Endothelial cell of umbilical vein (primary cell): ENCODE measurements at regions not wholly inside any gene's neighbourhood (a gene's known extent, or its start where the extent isn't known, plus 50 kb on each side); places are given as distances from the start of the nearest gene placed in this dataset.

ENCODE experiments used
- BruUV-seq: library from RNA; stranded (reverse); fragments of 400-500 nt; replicated peaks from 2 replicates; lab custom pipeline; 2021; lab: Mats Ljungman, UMichigan
- CTCF ChIA-PET: fragments of 300-600, 350-600 bp; sonication (Branson Sonifier 250); formaldehyde crosslinking; loops from one replicate; lab custom pipeline; 2021; ENCODE audit warnings: antibody characterized with exemption, inconsistent platforms; lab: Charles Lee
- POLR2A ChIA-PET: fragments of 300-600, 350-600 bp; sonication (Branson Sonifier 250); formaldehyde crosslinking; loops from one replicate; lab custom pipeline; 2021; ENCODE audit warnings: antibody characterized with exemption, inconsistent platforms; lab: Charles Lee
- DNase-seq: peaks from one replicate; pipeline ENCODE4 v3.0.0-alpha.2; 2011; ENCODE audit warnings: low read depth, low spot score
- FAIRE-seq: peaks from 2 replicates; lab custom pipeline; 2011; peaks lifted over from hg19 to GRCh38; lab: Jason Lieb, UNC
- H2AFZ ChIP-seq: 2 replicates; pipeline ENCODE4 v1.6.0; 2012; ENCODE audit warnings: low read depth, low read length, control low read depth, inconsistent platforms
- H3K27ac ChIP-seq: 2 replicates; pipeline ENCODE4 v1.5.1; 2011; ENCODE audit warnings: low read depth, mild to moderate bottlenecking, control low read depth, low read length, moderate library complexity; ENCODE audit not compliant: insufficient read depth
- H3K27me3 ChIP-seq, 2 experiments: 2 replicates each; pipeline versions ENCODE4 v1.6.0 to v1.6.1; 2011; ENCODE audit warnings: low read length in 2 of 2, mixed read lengths in 1 of 2; ENCODE audit not compliant: control insufficient read depth in 2 of 2, insufficient read depth in 2 of 2
- H3K36me3 ChIP-seq, 2 experiments: 2 replicates in 1 of 2; 3 replicates in 1 of 2; pipeline ENCODE4 v1.5.1; 2011; ENCODE audit warnings: low read length in 2 of 2, mild to moderate bottlenecking in 1 of 2, moderate library complexity in 1 of 2; ENCODE audit not compliant: control insufficient read depth in 2 of 2, insufficient read depth in 2 of 2; ENCODE audit errors: extremely low read depth in 1 of 2
- H3K4me1 ChIP-seq: 3 replicates; pipeline ENCODE4 v1.5.1; 2011; ENCODE audit warnings: mild to moderate bottlenecking, low read length; ENCODE audit not compliant: control insufficient read depth, insufficient read depth; ENCODE audit errors: extremely low read depth
- H3K4me2 ChIP-seq: 2 replicates; pipeline ENCODE4 v1.6.1; 2011; ENCODE audit warnings: low read length, control low read depth, mixed read lengths; ENCODE audit not compliant: insufficient read depth
- H3K4me3 ChIP-seq, 3 experiments: fragments of 200-600 bp in 1 of 3; sonication (generic), shearing (Covaris generic) in 1 of 3; replicated peaks in 1 of 3; 2 replicates each; pipeline ENCODE4 v1.5.1; 2011 to 2016; ENCODE audit warnings: control low read depth in 3 of 3, low read length in 3 of 3, mild to moderate bottlenecking in 2 of 3, inconsistent platforms in 1 of 3, low read depth in 1 of 3, moderate library complexity in 1 of 3; ENCODE audit not compliant: insufficient read depth in 1 of 3
- H3K79me2 ChIP-seq: 2 replicates; pipeline ENCODE4 v1.6.0; 2012; ENCODE audit warnings: low read length, inconsistent platforms; ENCODE audit not compliant: control insufficient read depth, insufficient read depth
- H3K9ac ChIP-seq: replicated peaks from 2 replicates; pipeline ENCODE3; 2011; ENCODE audit warnings: low read length, control low read depth; ENCODE audit not compliant: insufficient read depth; ENCODE audit errors: extremely low read depth
- H3K9me1 ChIP-seq: replicated peaks from 3 replicates; pipeline ENCODE4 v1.6.0; 2011; ENCODE audit warnings: mild to moderate bottlenecking, low read length; ENCODE audit not compliant: control insufficient read depth, insufficient read depth; ENCODE audit errors: extremely low read depth
- H3K9me3 ChIP-seq: replicated peaks from 2 replicates; pipeline ENCODE4 v1.5.1; 2012; ENCODE audit warnings: low read length, inconsistent platforms; ENCODE audit not compliant: control insufficient read depth, insufficient read depth
- H4K20me1 ChIP-seq: replicated peaks from 2 replicates; pipeline ENCODE3; 2011; ENCODE audit warnings: mild to moderate bottlenecking, low read length; ENCODE audit not compliant: control insufficient read depth, insufficient read depth; ENCODE audit errors: extremely low read depth
- EZH2 ChIP-seq: IDR thresholded peaks from 2 replicates; pipeline ENCODE4 v1.6.1; 2012; ENCODE audit warnings: borderline replicate concordance, low read depth, mild to moderate bottlenecking, moderate library complexity, low read length, inconsistent platforms; ENCODE audit not compliant: severe bottlenecking
- FOS ChIP-seq: IDR thresholded peaks from 2 replicates; pipeline ENCODE4 v1.6.1; 2011; ENCODE audit warnings: mild to moderate bottlenecking, low read length, moderate library complexity, borderline replicate concordance; ENCODE audit not compliant: insufficient read depth
- GATA2 ChIP-seq: IDR thresholded peaks from 2 replicates; pipeline ENCODE4 v1.7.0; 2011; ENCODE audit warnings: low read depth, mild to moderate bottlenecking, moderate library complexity, mixed read lengths, low read length; ENCODE audit not compliant: insufficient read length, insufficient read depth
- JUN ChIP-seq: IDR thresholded peaks from 2 replicates; pipeline ENCODE4 v1.6.1; 2011; ENCODE audit warnings: borderline replicate concordance, low read depth; ENCODE audit not compliant: insufficient read length, insufficient read depth
- MYC ChIP-seq: IDR thresholded peaks from one replicate; pipeline ENCODE4 v1.6.1; 2011; ENCODE audit warnings: mild to moderate bottlenecking, low read depth, low read length
- POLR2AphosphoS5 ChIP-seq: IDR thresholded peaks from 2 replicates; pipeline ENCODE4 v1.6.1; 2012; ENCODE audit warnings: low read depth, mild to moderate bottlenecking, control low read depth, low read length, moderate library complexity; ENCODE audit not compliant: insufficient read depth
- dilution Hi-C: fragments of 300-500 bp; cut with MboI; formaldehyde crosslinking; loops from one replicate; pipeline ENCODE4 v1.15.0; 2019; ENCODE audit warnings: low sequenced_read_pairs; ENCODE audit not compliant: extremely low pct_ligation_motif_present
- intact Hi-C: fragments of 100-400 bp; cut with micrococcal nuclease; formaldehyde crosslinking; loops from one replicate; pipeline ENCODE4 v1.10.0; 2022
- TF ChIP-seq, protein P1 (sequence below), 2 donors: IDR thresholded peaks; 1 replicate in 1 of 2; 2 replicates in 1 of 2; pipeline ENCODE4 v1.5.1; 2011; ENCODE audit warnings: low read length in 2 of 2, mild to moderate bottlenecking in 2 of 2, moderate library complexity in 2 of 2, control low read depth in 1 of 2, inconsistent platforms in 1 of 2, low read depth in 1 of 2; ENCODE audit not compliant: insufficient read depth in 1 of 2; ENCODE audit errors: extremely low read depth in 1 of 2
- TF ChIP-seq, protein P2 (sequence below): IDR thresholded peaks from 2 replicates; pipeline ENCODE4 v1.6.1; 2011; ENCODE audit not compliant: insufficient read depth, insufficient read length

DNA sequence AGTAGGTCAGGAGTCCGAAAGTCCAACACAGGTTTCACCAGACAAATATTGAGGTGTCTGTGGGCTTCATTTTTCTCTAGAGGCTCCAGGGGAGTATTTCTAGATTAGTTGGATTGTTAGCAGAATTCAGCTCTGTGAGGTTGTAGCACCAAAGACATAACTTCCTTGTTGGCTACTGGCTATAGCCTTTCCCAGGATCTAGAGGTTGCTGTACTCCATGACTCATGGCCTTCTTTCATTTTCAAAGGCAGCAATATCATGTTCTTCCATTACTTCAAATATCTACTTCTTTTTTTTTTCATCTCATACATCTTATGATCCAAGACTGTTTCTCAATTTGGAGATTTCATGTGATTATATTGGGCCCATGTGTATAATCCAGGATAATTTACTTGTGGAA lies 404.0 kb upstream of the FAM174A start:
- no peaks in the 10 kb centered on the region for H3K36me3 ChIP-seq
- TF ChIP-seq POLR2AphosphoS5 (no peak), EZH2 (no peak), FOS (no peak), GATA2 (no peak), MYC (no peak), JUN (no peak)
- TF ChIP-seq, protein P1, sequence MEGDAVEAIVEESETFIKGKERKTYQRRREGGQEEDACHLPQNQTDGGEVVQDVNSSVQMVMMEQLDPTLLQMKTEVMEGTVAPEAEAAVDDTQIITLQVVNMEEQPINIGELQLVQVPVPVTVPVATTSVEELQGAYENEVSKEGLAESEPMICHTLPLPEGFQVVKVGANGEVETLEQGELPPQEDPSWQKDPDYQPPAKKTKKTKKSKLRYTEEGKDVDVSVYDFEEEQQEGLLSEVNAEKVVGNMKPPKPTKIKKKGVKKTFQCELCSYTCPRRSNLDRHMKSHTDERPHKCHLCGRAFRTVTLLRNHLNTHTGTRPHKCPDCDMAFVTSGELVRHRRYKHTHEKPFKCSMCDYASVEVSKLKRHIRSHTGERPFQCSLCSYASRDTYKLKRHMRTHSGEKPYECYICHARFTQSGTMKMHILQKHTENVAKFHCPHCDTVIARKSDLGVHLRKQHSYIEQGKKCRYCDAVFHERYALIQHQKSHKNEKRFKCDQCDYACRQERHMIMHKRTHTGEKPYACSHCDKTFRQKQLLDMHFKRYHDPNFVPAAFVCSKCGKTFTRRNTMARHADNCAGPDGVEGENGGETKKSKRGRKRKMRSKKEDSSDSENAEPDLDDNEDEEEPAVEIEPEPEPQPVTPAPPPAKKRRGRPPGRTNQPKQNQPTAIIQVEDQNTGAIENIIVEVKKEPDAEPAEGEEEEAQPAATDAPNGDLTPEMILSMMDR (IDR thresholded peaks at IDR 0.05; ENCODE audit: extremely low read depth in 1 of 2, insufficient read depth in 1 of 2, low read depth in 1 of 2, low read length in 2 of 2): no peak
- TF ChIP-seq, protein P2, sequence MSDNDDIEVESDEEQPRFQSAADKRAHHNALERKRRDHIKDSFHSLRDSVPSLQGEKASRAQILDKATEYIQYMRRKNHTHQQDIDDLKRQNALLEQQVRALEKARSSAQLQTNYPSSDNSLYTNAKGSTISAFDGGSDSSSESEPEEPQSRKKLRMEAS: no peak

More for the DNA sequence above, 404.0 kb upstream of the FAM174A start:
- no peak for FAIRE-seq
- H3K27ac ChIP-seq: no peak overlapping the region
- no peak overlapping the region for H3K4me2 ChIP-seq
- no peaks in the 10 kb centered on the region for H3K9me3 ChIP-seq
- dilution Hi-C loops: no loop called here
- no TSS peak for BruUV-seq
- CTCF ChIA-PET: interaction anchor here (1.1 kb wide), 1 partner anchor 1027 kb away, joined by 4 read pairs; no protein-coding TSS in a partner anchor
- POLR2A ChIA-PET: interaction anchor here (0.6 kb wide), 1 partner anchor 818 kb away, joined by 3 read pairs; no protein-coding TSS in a partner anchor
- no peak overlapping the region for H3K4me3 ChIP-seq
- no peaks in the 10 kb centered on the region for H3K79me2 ChIP-seq
- DNase-seq: peak; percentile 3
- no peak overlapping the region for H2AFZ ChIP-seq
- no peaks in the 10 kb centered on the region for H3K4me1 ChIP-seq
- intact Hi-C loops: no loop called here
- H3K27me3 ChIP-seq: no peaks in the 10 kb centered on the region
- H3K9me1 ChIP-seq: no peaks in the 10 kb centered on the region
- H4K20me1 ChIP-seq: no peaks in the 10 kb centered on the region
- no peak overlapping the region for H3K9ac ChIP-seq
